GM18868 (cell line): ENCODE measurements at regions not wholly inside any gene's neighbourhood (a gene's known extent, or its start where the extent isn't known, plus 50 kb on each side); places are given as distances from the start of the nearest gene placed in this dataset.
"Not testable (repeated sequence)": the region's sequence is repeated elsewhere in the genome, so short reads cannot be mapped to it uniquely, and the experiment has no call there.

ENCODE experiments used
- ATAC-seq: cut with Tn5 transposase; IDR thresholded peaks from one replicate; pipeline ENCODE4 v1.9.1; 2021; ENCODE audit warnings: mild to moderate bottlenecking, moderate library complexity; ENCODE audit not compliant: unreplicated experiment

GRCh38 chr2:56018267-56018666 lies 94.7 kb upstream of the EFEMP1 start:
- no peak for ATAC-seq

GRCh38 chr2:56021136-56021474 lies 97.5 kb upstream of the EFEMP1 start:
- ATAC-seq = no peak

GRCh38 chr2:56021579-56021978 lies 98.0 kb upstream of the EFEMP1 start:
- ATAC-seq = no peak

- no peak for ATAC-seq
Measured at GRCh38 chr2:56025469-56026193, 102.0 kb upstream of the EFEMP1 start.

- ATAC-seq = no peak
Measured at GRCh38 chr2:56026828-56027227, 103.2 kb upstream of the EFEMP1 start.

- ATAC-seq = no peak
Measured at GRCh38 chr2:56030062-56030461, 106.5 kb upstream of the EFEMP1 start.

- no peak for ATAC-seq
Measured at GRCh38 chr2:56030901-56031300, 107.3 kb upstream of the EFEMP1 start.

GRCh38 chr2:56034258-56034657 lies 110.7 kb upstream of the EFEMP1 start:
- no peak for ATAC-seq

GRCh38 chr2:56040189-56040588 lies 116.6 kb upstream of the EFEMP1 start:
- ATAC-seq = no peak

- peak; percentile 73 for ATAC-seq
Measured at GRCh38 chr2:56040834-56041233, 117.3 kb upstream of the EFEMP1 start.

- ATAC-seq = no peak
Measured at GRCh38 chr2:56047136-56047535, 123.6 kb upstream of the EFEMP1 start.

- no peak for ATAC-seq
Measured at GRCh38 chr2:56049233-56049845, 125.8 kb upstream of the EFEMP1 start.

- no peak for ATAC-seq
Measured at GRCh38 chr2:56053679-56054078, 130.1 kb upstream of the EFEMP1 start.

- no peak for ATAC-seq
Measured at GRCh38 chr2:56055405-56055804, 128.4 kb upstream of the CCDC85A start.

- not testable (repeated sequence) for ATAC-seq
Measured at GRCh38 chr2:56061327-56061726, 122.5 kb upstream of the CCDC85A start.

GRCh38 chr2:56068746-56069145 lies 115.0 kb upstream of the CCDC85A start:
- no peak for ATAC-seq

- ATAC-seq = no peak
Measured at GRCh38 chr2:56077359-56077915, 106.4 kb upstream of the CCDC85A start.

GRCh38 chr2:56082665-56083064 lies 101.1 kb upstream of the CCDC85A start:
- ATAC-seq = no peak

- ATAC-seq = no peak
Measured at GRCh38 chr2:56084111-56084901, 99.5 kb upstream of the CCDC85A start.

- no peak for ATAC-seq
Measured at GRCh38 chr2:56086336-56086735, 97.5 kb upstream of the CCDC85A start.

- ATAC-seq = no peak
Measured at GRCh38 chr2:56088411-56088810, 95.4 kb upstream of the CCDC85A start.

GRCh38 chr2:56089931-56090330 lies 93.9 kb upstream of the CCDC85A start:
- no peak for ATAC-seq
